ENCODE measurements at regions not wholly inside any gene's neighbourhood (a gene's known extent, or its start where the extent isn't known, plus 50 kb on each side); places are given as distances from the start of the nearest gene placed in this dataset.

DNA sequence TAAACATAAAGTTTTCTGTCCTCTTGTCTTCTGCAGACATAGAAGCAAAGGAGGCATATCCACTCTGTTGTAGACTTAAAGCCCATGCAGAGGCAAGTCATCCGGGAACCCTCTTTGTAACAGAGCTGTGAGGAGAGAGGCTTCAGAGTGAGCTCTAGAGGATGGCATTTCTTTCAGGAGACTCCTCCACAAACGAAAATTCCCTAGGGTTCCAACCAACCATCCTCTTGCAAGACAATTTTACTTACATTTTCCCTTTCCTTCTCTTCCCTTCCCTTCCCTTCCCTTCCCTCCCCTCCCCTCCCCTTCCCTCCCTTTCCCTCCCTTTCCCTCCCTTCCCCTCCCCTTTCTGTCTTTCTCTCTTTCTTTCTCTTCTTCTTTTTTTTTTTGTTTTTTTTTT lies 446.3 kb upstream of the MAP2 start:
- Histone ChIP-seq H3K4me3 (no peak overlapping the region), H3K36me3 (no peaks in the 10 kb centered on the region), H3K9me3 (no peaks in the 10 kb centered on the region), H3K27ac (no peak overlapping the region), H3K4me1 (no peaks in the 10 kb centered on the region), H3K27me3 (no peaks in the 10 kb centered on the region)
- no peak for ATAC-seq
- WGBS, 2 donors (ENCODE audit: low coverage in 1 of 2): 20 to 79% methylated on average over 1 to 2 of the region's 2 CpGs
- TF ChIP-seq POLR2A (IDR thresholded peaks at IDR 0.05) (no peak), POLR2AphosphoS5 (IDR thresholded peaks at IDR 0.05) (no peak), EP300 (IDR thresholded peaks at IDR 0.05) (no peak)

DNA sequence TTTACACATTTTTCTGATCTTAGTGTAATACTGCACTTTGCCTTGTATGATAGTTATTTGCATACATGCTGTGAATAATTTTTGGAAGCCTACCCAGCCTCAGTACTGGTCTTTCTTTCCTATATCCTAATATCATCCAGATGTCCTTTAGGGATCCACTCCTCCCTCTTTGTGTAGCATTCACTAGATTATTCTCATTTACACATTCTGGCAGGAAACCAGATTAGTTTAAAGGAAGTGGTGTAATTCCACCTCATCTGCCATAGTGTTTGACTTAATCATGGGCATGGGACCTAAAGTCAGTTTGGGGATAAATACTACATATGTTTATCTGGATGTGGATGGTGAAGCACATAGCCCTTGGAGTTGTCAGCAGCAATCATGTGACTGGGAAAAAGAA lies 444.9 kb upstream of the MAP2 start:
- no peaks in the 10 kb centered on the region for H3K36me3 ChIP-seq

DNA sequence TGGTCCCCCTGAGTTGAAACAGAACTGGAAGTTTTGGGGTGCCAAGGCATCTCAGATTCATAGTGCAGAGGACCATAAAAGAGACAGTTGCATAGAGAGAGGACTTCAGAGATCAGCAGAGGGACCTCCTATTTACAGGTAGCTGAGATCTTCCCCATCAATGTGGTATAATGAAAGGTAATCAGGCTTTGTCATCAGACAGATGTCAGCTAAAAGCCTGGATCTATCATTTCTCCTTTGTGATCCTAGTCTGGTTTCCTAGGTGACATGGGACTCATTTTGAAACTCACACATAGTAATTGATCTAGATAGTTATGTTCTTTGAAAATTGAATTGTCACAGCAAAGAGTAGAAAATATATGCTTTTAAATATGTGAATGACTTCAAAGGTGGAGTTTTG lies 443.5 kb upstream of the MAP2 start:
- Histone ChIP-seq H3K4me1 (no peaks in the 10 kb centered on the region), H3K4me3 (no peak overlapping the region), H3K27ac (no peak overlapping the region), H3K27me3 (no peaks in the 10 kb centered on the region), H3K36me3 (no peaks in the 10 kb centered on the region), H3K9me3 (no peaks in the 10 kb centered on the region)
- TF ChIP-seq POLR2AphosphoS5 (IDR thresholded peaks at IDR 0.05) (no peak), CTCF (IDR thresholded peaks at IDR 0.05) (no peak), EP300 (IDR thresholded peaks at IDR 0.05) (no peak), POLR2A (IDR thresholded peaks at IDR 0.05) (no peak)
- no peak for ATAC-seq

More for the DNA sequence above, 444.9 kb upstream of the MAP2 start:
- Histone ChIP-seq H3K4me3 (no peak overlapping the region), H3K9me3 (no peaks in the 10 kb centered on the region), H3K27me3 (no peaks in the 10 kb centered on the region), H3K4me1 (no peaks in the 10 kb centered on the region), H3K27ac (no peak overlapping the region)
- no peak for ATAC-seq
- no peak for TF ChIP-seq CTCF (IDR thresholded peaks at IDR 0.05)
- TF ChIP-seq POLR2AphosphoS5 (IDR thresholded peaks at IDR 0.05): no peak
- TF ChIP-seq POLR2A (IDR thresholded peaks at IDR 0.05): no peak
- no peak for TF ChIP-seq EP300 (IDR thresholded peaks at IDR 0.05)

DNA sequence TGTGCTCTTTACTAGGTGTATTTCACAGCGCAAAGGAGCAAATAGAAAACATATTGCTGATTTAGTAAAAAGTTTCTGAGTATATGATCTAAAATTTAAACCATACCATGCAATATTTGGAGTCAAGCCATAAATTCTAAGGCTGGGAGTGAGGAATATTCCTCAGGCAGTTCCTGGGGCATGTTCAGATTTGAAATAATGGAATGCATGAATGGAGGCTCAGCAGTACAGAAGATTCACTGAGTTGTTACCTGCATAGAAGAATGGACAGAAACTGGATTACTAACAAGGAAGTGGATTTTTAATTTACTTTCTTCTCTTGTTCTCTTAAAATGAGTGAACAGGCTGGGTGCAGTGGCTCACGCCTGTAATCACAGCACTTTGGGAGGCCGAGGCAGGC lies 441.0 kb upstream of the MAP2 start:
- TF ChIP-seq CTCF (IDR thresholded peaks at IDR 0.05) (no peak), POLR2A (IDR thresholded peaks at IDR 0.05) (no peak), POLR2AphosphoS5 (IDR thresholded peaks at IDR 0.05) (no peak), EP300 (IDR thresholded peaks at IDR 0.05) (no peak)
- ATAC-seq: no peak
- WGBS, 2 donors (ENCODE audit: low coverage in 1 of 2): 86 to 95% methylated on average over 3 of the region's 3 CpGs
- Histone ChIP-seq H3K4me3 (no peak overlapping the region), H3K9me3 (no peaks in the 10 kb centered on the region), H3K36me3 (no peaks in the 10 kb centered on the region), H3K4me1 (no peaks in the 10 kb centered on the region), H3K27ac (no peak overlapping the region), H3K27me3 (no peaks in the 10 kb centered on the region)

- TF ChIP-seq CTCF (IDR thresholded peaks at IDR 0.05) (no peak), POLR2AphosphoS5 (IDR thresholded peaks at IDR 0.05) (no peak), POLR2A (IDR thresholded peaks at IDR 0.05) (no peak), EP300 (IDR thresholded peaks at IDR 0.05) (no peak)
- no peaks in the 10 kb centered on the region for H3K9me3 ChIP-seq
- no peak for ATAC-seq
- H3K4me3 ChIP-seq: no peak overlapping the region
- H3K36me3 ChIP-seq: no peaks in the 10 kb centered on the region
- 89 to 90% methylated on average over 3 of the region's 3 CpGs for WGBS, 2 donors (ENCODE audit: low coverage in 1 of 2)
- no peak overlapping the region for H3K27ac ChIP-seq
- no peaks in the 10 kb centered on the region for H3K27me3 ChIP-seq
- no peaks in the 10 kb centered on the region for H3K4me1 ChIP-seq
These were observed 440.4 kb upstream of the MAP2 start for GRCh38 chr2:208983486-208983885.
